Neural cell (in vitro differentiated cells): ENCODE measurements at regions not wholly inside any gene's neighbourhood (a gene's known extent, or its start where the extent isn't known, plus 50 kb on each side); places are given as distances from the start of the nearest gene placed in this dataset.
A peak's percentile ranks its signal among the peaks of the same experiment; 100 is the strongest.
"Not testable (repeated sequence)": the region's sequence is repeated elsewhere in the genome, so short reads cannot be mapped to it uniquely, and the experiment has no call there.

Source experiments
- H2AFZ ChIP-seq: fragments of 200-600, 300-800 bp; sonication (generic), shearing (Covaris generic); 2 replicates; pipeline ENCODE4 v1.6.0; 2014; ENCODE audit warnings: low read depth, mild to moderate bottlenecking, antibody characterized with exemption, low read length, moderate library complexity
- H3F3A ChIP-seq: fragments of 200-600 bp; shearing (Covaris generic); 2 replicates; pipeline ENCODE4 v1.6.1; 2016; ENCODE audit warnings: mild to moderate bottlenecking, moderate library complexity, mixed read lengths, antibody characterized with exemption, low read length; ENCODE audit not compliant: insufficient read depth, poor library complexity, severe bottlenecking
- H3K27ac ChIP-seq: fragments of 200-600, 300-800 bp; sonication (generic), shearing (Covaris generic); 2 replicates; pipeline ENCODE4 v1.5.1; 2014; ENCODE audit warnings: mild to moderate bottlenecking, low read length, moderate library complexity
- H3K27me3 ChIP-seq: fragments of 300-800, 200-600 bp; sonication (generic), shearing (Covaris generic); 2 replicates; pipeline ENCODE4 v1.6.0; 2014; ENCODE audit warnings: mild to moderate bottlenecking, low read depth, low read length, moderate library complexity; ENCODE audit not compliant: insufficient read depth
- H3K36me3 ChIP-seq: fragments of 300-800, 200-600 bp; sonication (generic), shearing (Covaris generic); 2 replicates; pipeline ENCODE4 v1.5.1; 2014; ENCODE audit warnings: mild to moderate bottlenecking, antibody characterized with exemption, low read length, moderate library complexity; ENCODE audit not compliant: insufficient read depth
- H3K4me2 ChIP-seq: fragments of 300-800, 200-600 bp; sonication (generic), shearing (Covaris generic); 2 replicates; pipeline ENCODE4 v1.6.0; 2014; ENCODE audit warnings: mild to moderate bottlenecking, low read length
- H3K4me3 ChIP-seq: fragments of 300-800, 200-600 bp; sonication (generic), shearing (Covaris generic); 2 replicates; pipeline ENCODE4 v1.5.1; 2014; ENCODE audit warnings: mild to moderate bottlenecking, low read length, moderate library complexity
- H3K79me2 ChIP-seq: fragments of 200-600 bp; shearing (Covaris generic); replicated peaks from 2 replicates; pipeline ENCODE4 v1.6.0; 2014; ENCODE audit warnings: mild to moderate bottlenecking, low read length, moderate library complexity; ENCODE audit not compliant: insufficient read depth
- H3K9ac ChIP-seq: fragments of 300-800, 200-600 bp; sonication (generic), shearing (Covaris generic); 2 replicates; pipeline ENCODE4 v1.6.1; 2016; ENCODE audit warnings: mild to moderate bottlenecking, low read length, mixed read lengths
- H3K9me2 ChIP-seq: fragments of 200-600 bp; shearing (Covaris generic); 2 replicates; pipeline ENCODE4 v1.6.1; 2016; ENCODE audit warnings: mild to moderate bottlenecking, low read length, mixed read lengths; ENCODE audit not compliant: insufficient read depth
- H3K9me3 ChIP-seq: fragments of 200-600, 300-800 bp; sonication (generic), shearing (Covaris generic); 2 replicates; pipeline ENCODE4 v1.6.1; 2016; ENCODE audit warnings: mild to moderate bottlenecking, mixed run types, low read length, moderate library complexity, mixed read lengths
- H4K20me1 ChIP-seq: fragments of 200-600 bp; shearing (Covaris generic); 2 replicates; pipeline ENCODE4 v1.6.1; 2016; ENCODE audit warnings: mild to moderate bottlenecking, mixed run types; ENCODE audit not compliant: insufficient read depth
- CTCF ChIP-seq: fragments of 450-650 bp; IDR thresholded peaks from 2 replicates; pipeline ENCODE4 v1.5.1; 2014; ENCODE audit warnings: antibody characterized with exemption, mild to moderate bottlenecking, moderate library complexity; ENCODE audit not compliant: poor library complexity, severe bottlenecking
- EP300 ChIP-seq: fragments of 450-650 bp; conservative IDR thresholded peaks from 2 replicates; pipeline ENCODE4 v1.6.1; 2014; ENCODE audit warnings: antibody characterized with exemption, mild to moderate bottlenecking, moderate library complexity; ENCODE audit not compliant: poor library complexity, severe bottlenecking
- EZH2 ChIP-seq: fragments of 200-600, 300-800 bp; shearing (Covaris generic), sonication (generic); IDR thresholded peaks from 2 replicates; pipeline ENCODE4 v1.6.1; 2014; ENCODE audit warnings: antibody characterized with exemption, low read length, borderline replicate concordance, mild to moderate bottlenecking; ENCODE audit not compliant: insufficient read depth, poor library complexity, severe bottlenecking
- MXI1 ChIP-seq: fragments of 450-650 bp; conservative IDR thresholded peaks from 2 replicates; pipeline ENCODE4 v1.6.1; 2014; ENCODE audit warnings: antibody characterized with exemption, mild to moderate bottlenecking; ENCODE audit not compliant: poor library complexity, severe bottlenecking
- POLR2AphosphoS5 ChIP-seq: IDR thresholded peaks from 2 replicates; pipeline ENCODE4 v1.6.1; 2012
- RAD21 ChIP-seq: fragments of 450-650 bp; conservative IDR thresholded peaks from 2 replicates; pipeline ENCODE4 v1.6.1; 2014; ENCODE audit warnings: antibody characterized with exemption, mild to moderate bottlenecking, moderate library complexity
- SMC3 ChIP-seq: fragments of 450-650 bp; conservative IDR thresholded peaks from 2 replicates; pipeline ENCODE4 v1.6.1; 2014; ENCODE audit warnings: antibody characterized with exemption, mild to moderate bottlenecking, moderate library complexity; ENCODE audit not compliant: poor library complexity
- TAF1 ChIP-seq: IDR thresholded peaks from 2 replicates; pipeline ENCODE4 v1.6.1; 2012; ENCODE audit warnings: low read depth
- TF ChIP-seq, protein P1 (sequence below): IDR thresholded peaks from 2 replicates; pipeline ENCODE4 v1.6.1; 2012; ENCODE audit warnings: borderline replicate concordance

- Histone ChIP-seq H3K9me2 (no peaks in the 10 kb centered on the region), H3K4me2 (no peak overlapping the region), H3F3A (no peaks in the 10 kb centered on the region), H3K79me2 (no peaks in the 10 kb centered on the region), H3K36me3 (no peaks in the 10 kb centered on the region), H3K4me3 (no peak overlapping the region), H3K27ac (no peak overlapping the region), H3K27me3 (no peaks in the 10 kb centered on the region), H4K20me1 (no peaks in the 10 kb centered on the region), H3K9ac (no peak overlapping the region), H3K9me3 (no peaks in the 10 kb centered on the region), H2AFZ (no peak overlapping the region)
- TF ChIP-seq RAD21, result no peak
Observed at GRCh38 chr12:74776378-74776777, 238.7 kb downstream of the ATXN7L3B start.

GRCh38 chr12:74780182-74780849 lies 242.7 kb downstream of the ATXN7L3B start:
- no peak overlapping the region for H2AFZ ChIP-seq
- H3K9me3 ChIP-seq, result no peaks in the 10 kb centered on the region
- H3K27me3 ChIP-seq, result no peaks in the 10 kb centered on the region
- H3K9ac ChIP-seq, result no peak overlapping the region
- H3K4me3 ChIP-seq, result no peak overlapping the region
- TF ChIP-seq RAD21 (no peak), POLR2AphosphoS5 (no peak), EZH2 (no peak), SMC3 (no peak), EP300 (no peak), CTCF (no peak), MXI1 (no peak)
- H3F3A ChIP-seq, result no peaks in the 10 kb centered on the region
- no peaks in the 10 kb centered on the region for H3K79me2 ChIP-seq
- no peaks in the 10 kb centered on the region for H4K20me1 ChIP-seq
- H3K27ac ChIP-seq, result no peak overlapping the region
- no peak overlapping the region for H3K4me2 ChIP-seq
- H3K9me2 ChIP-seq, result no peaks in the 10 kb centered on the region
- no peaks in the 10 kb centered on the region for H3K36me3 ChIP-seq

- not testable (repeated sequence) for H2AFZ ChIP-seq, H4K20me1 ChIP-seq, H3K27ac ChIP-seq, H3F3A ChIP-seq, H3K27me3 ChIP-seq, H3K9me2 ChIP-seq, H3K36me3 ChIP-seq, H3K9me3 ChIP-seq, H3K4me2 ChIP-seq, H3K79me2 ChIP-seq, H3K9ac ChIP-seq, H3K4me3 ChIP-seq
Observed at GRCh38 chr12:74780850-74781241, 243.2 kb downstream of the ATXN7L3B start.

- H3K27me3 ChIP-seq, result no peaks in the 10 kb centered on the region
- no peak overlapping the region for H3K9ac ChIP-seq
- TF ChIP-seq EP300 (no peak), TAF1 (no peak), CTCF (no peak), SMC3 (no peak), EZH2 (no peak), MXI1 (no peak), POLR2AphosphoS5 (peak; percentile 24), RAD21 (no peak)
- TF ChIP-seq, protein P1, sequence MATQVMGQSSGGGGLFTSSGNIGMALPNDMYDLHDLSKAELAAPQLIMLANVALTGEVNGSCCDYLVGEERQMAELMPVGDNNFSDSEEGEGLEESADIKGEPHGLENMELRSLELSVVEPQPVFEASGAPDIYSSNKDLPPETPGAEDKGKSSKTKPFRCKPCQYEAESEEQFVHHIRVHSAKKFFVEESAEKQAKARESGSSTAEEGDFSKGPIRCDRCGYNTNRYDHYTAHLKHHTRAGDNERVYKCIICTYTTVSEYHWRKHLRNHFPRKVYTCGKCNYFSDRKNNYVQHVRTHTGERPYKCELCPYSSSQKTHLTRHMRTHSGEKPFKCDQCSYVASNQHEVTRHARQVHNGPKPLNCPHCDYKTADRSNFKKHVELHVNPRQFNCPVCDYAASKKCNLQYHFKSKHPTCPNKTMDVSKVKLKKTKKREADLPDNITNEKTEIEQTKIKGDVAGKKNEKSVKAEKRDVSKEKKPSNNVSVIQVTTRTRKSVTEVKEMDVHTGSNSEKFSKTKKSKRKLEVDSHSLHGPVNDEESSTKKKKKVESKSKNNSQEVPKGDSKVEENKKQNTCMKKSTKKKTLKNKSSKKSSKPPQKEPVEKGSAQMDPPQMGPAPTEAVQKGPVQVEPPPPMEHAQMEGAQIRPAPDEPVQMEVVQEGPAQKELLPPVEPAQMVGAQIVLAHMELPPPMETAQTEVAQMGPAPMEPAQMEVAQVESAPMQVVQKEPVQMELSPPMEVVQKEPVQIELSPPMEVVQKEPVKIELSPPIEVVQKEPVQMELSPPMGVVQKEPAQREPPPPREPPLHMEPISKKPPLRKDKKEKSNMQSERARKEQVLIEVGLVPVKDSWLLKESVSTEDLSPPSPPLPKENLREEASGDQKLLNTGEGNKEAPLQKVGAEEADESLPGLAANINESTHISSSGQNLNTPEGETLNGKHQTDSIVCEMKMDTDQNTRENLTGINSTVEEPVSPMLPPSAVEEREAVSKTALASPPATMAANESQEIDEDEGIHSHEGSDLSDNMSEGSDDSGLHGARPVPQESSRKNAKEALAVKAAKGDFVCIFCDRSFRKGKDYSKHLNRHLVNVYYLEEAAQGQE, result no peak
- no peak overlapping the region for H3K27ac ChIP-seq
- H3K36me3 ChIP-seq, result no peaks in the 10 kb centered on the region
- no peaks in the 10 kb centered on the region for H3K79me2 ChIP-seq
- no peaks in the 10 kb centered on the region for H3F3A ChIP-seq
- no peak overlapping the region for H3K4me2 ChIP-seq
- H3K4me3 ChIP-seq, result no peak overlapping the region
- no peaks in the 10 kb centered on the region for H4K20me1 ChIP-seq
- H3K9me3 ChIP-seq, result no peaks in the 10 kb centered on the region
- H2AFZ ChIP-seq, result no peak overlapping the region
- no peaks in the 10 kb centered on the region for H3K9me2 ChIP-seq
Observed at GRCh38 chr12:74781991-74782485, 244.4 kb downstream of the ATXN7L3B start.
